ENCODE measurements at regions not wholly inside any gene's neighbourhood (a gene's known extent, or its start where the extent isn't known, plus 50 kb on each side); places are given as distances from the start of the nearest gene placed in this dataset.
"Not testable (repeated sequence)": the region's sequence is repeated elsewhere in the genome, so short reads cannot be mapped to it uniquely, and the experiment has no call there.

DNA sequence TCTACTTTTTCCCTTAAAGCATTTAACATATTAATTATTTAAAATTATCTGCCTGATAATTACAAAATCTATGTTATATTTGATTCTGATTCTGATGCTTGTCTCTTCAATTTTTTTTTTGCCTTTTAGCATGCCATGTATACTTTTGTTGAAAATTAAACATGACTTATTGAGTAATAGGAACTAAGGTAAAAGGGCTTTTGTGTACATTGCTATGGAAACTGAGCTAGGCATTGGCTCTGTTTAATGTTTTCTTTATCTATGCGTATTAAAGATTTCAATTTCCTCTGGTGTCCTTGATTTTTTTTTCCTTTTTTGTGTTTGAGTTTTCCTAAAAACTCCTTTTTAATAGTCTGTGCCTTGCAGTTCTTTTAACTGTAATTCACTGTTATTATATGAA, 805.2 kb downstream of the DHX35 start:
- DNase-seq (ENCODE audit: low spot score): no peak

DNA sequence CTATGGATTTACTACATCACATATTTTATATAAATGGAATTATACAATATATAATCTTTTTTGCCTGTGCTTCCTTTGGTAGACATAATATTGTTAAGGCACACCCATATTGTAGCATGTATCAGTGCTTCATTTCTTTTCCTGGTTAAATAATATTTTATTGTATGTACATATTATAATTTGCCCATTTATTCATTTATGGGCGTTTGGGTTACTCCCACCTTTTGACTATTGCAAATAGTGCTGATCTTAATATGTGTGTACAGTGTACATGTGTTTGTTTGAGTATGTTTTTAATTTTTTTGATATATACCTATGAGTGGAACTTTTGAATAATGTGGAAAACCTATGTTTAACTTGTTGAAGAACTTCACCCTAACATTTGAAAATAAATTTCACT, 804.2 kb downstream of the DHX35 start:
- no peak for DNase-seq (ENCODE audit: low spot score)

DNA sequence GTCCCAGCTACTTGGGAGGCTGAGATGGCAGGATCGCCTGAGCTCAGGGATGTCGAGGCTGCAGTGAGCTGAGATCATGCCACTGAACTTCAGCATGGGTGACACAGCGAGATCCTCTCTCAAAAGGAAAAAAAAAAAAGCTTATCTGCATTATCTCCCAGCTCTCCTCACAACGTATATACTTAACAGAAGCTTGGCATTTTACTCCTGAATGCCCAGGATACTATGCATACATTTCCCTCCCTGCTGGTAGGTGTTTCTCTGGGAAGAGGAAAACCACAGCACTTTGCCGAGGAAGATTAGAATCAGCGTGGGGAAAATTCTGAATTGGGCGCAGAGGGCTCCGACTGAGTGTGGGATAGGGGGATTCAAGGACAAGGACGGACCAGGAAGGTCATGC, 800.6 kb downstream of the DHX35 start:
- no peak for DNase-seq (ENCODE audit: low spot score)

DNA sequence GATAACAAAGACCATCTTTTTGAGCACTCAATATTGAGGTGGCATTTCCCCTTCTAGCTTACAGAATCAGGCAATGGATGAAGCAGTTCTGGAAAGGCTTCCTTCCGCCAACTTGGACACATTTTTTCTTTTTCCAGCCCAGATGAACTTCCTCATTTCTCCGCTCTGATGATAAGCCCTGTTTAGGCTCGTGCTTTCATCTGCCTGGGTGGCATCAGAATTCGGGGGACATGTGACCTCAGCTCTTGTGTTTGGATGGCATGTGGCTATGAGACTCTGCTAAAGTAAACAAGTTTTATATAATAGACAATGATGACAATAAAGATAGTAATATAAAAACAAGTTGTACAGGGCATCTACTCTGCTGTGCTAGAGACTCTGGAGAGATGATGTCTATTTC, 796.7 kb downstream of the DHX35 start:
- DNase-seq (ENCODE audit: low spot score): no peak

DNA sequence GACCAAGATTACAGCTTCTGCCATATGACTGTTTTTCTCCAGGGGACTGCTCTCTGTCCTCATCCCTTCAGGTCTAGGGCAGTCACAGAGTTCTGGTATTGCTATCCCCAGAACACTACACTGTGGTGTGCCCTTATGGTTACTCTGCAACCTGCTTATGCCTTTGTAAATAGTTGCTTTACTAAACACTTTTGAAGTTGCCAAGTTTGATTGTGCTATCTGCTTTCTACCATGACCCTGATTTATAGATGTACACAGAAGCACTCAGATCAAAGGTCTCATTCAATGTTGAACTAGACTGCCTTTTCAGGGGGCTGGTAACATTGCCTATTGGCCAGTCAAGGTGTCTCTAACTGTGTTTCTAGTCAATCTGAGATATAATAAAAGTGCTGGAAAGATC, 794.7 kb downstream of the DHX35 start:
- DNase-seq (ENCODE audit: low spot score): no peak

DNA sequence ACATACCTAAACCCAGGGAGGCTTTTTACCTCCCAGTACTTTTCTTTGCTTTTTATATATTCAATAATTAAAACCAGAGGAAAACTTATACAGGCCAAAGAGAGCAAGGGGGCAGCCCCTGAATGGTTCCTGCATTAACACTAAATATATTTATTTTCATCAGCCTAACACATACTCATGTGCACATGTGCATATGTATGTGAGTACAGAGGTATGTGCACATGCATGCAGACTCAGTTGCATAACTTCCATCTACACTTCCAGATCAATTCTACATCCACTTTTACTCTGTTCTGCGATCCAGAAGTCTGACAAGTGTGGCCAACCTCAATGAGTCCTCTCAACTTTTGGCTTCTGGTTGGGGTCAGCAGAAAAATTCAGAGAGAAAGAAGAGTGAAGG, 794.2 kb downstream of the DHX35 start:
- DNase-seq (ENCODE audit: low spot score): no peak

DNA sequence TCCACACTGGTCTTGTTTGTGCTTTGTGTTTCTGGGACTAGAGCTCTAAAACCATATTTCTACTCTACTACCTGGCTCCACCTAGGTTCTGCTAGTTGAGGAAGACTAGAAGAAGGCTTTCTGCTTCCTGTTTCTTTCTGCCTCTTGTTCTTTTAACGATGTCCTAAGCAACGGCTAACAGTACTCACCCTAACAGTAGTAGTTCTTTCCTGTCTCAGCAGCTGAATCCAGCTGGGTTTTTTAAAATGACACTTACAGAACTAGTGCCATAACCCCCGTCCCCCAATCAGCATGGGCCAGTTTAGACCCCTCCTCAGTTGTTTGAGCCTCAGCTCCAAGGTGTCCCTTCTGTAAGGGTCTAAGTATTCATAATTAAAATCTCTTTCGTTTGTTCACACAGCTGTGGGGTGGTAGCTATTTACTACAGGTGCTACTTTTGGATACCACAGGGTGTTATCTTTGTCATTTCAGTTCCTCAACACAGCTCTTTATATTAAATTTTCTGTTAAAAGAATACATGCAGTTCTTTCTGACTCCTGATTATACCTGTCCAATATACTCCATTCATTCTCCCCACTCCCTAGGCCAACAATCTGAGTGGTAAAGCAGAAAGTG, 790.2 kb downstream of the DHX35 start:
- no peak for DNase-seq (ENCODE audit: low spot score)

DNA sequence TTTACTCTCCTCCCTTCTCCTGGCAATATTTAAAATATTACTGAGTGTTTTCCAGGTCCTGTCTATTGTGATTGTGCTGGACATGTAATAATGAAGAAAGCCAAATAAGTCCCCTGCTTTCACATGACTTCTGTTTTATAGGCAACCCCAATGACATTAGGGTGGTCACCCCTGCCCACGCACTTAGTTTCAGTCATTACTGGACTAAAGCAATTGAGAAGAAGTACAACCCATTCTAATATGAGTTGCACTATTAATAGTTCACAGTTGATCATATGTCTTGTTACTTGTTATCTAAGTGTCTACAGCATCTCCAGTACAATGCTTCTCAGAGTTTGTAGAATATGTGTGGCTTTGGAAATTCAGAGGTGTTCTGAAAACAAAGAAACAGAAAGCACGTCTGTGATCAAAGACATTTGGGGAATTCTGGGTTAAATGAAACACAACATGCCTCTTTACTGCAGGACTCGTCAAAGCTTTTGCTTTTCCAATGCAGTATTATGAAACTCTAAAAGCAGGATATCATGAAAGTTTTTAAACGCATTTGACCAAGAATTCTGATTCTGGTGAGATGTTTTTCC, 789.5 kb downstream of the DHX35 start:
- DNase-seq (ENCODE audit: low spot score): no peak

DNA sequence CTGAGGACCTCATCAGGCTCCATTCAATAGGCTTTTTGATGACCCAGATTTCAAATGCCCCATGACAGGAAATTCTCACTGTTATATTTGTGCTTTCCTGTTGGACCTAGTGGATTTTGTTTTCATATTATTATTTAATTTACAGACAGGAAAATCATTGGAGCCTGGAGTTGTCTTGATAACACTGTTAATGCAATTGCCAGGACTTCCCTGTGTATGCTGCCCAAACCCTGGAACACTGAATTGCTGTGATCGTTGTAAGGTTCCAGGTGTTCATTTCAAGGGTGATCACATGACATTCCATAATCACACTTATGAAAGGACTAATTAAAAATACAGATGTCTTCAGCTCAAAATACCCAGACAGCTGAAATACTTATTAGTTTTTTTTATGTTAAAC, 783.2 kb downstream of the DHX35 start:
- no peak for DNase-seq (ENCODE audit: low spot score)

DNA sequence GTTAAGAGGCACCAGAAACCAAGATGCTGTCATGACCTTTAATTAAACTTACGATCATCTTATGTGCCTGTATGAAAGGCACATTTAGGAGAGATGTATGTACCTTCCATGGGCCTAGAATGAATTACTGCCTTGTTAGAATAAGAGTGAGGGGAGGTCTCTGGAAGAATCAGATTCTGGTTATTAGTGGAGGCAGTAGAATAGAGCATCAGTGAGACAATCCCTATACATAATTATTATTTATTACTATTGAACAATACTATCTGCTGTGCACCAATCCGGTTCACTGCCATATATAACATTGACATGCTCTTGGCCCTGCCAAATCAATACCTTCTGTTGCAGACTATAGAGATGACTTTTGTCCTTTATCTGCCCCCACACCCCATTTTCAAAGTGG, 776.5 kb downstream of the DHX35 start:
- DNase-seq (ENCODE audit: low spot score): no peak

DNA sequence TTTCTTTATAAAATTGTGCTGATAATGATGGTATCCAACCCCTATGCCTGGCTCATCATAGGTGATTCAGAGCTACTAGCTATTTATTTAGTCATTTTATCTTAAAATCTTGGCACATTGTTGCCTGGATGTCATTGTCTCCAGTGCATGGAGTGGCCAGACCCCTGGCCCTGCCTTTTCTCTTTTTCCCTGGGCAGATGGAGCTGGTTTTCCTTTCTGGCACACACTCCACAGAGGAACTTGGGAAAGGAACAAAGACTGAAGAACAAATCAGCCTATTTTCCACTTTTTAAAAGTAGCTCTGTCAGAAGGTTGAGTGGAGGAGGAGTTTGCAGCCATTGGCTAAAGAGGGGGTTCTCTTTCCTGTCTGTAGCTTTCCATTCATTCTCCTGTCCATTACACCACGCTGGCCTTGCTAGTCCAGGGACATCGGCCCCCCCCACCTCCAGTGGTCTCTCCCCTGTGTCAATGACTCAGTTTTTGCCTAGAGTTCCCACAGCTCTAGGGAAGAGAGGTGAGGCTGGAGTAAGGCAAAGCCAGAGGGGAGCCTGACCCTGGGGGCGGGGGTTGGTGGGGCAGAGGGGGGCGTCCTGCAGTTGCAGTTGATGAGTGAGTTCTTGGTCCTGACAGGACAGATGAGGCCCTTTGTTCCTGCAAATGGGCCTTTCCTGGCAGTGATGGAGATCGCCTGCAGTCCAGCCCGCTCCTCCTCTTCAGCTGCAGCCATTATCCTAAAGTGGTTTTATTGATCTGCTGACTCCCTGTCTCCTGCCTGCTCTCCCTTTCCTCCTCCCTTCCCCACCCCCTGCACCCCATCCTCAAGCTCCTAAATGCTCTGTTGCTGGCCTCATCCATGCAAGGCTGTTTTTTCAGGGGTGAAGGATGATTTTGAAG, 774.5 kb downstream of the DHX35 start:
- no peak for DNase-seq (ENCODE audit: low spot score)

DNA sequence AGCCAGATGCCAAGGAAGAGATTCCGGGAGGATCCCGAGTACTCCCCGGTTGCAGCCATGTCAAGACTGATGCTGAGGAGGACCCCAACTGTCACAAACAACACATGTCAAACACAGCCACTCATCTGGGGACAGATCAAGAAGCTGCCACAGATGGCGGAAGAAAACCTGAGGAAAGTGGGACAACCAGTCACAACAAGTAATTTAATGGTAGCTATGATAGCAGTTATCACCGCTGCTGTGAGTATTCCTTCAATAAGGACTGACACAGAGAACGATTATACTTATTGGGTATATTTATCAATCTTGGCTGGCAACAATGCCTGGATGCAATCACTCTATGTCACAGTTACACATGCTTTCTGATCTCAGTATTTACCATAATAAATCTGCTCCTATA, 763.4 kb downstream of the DHX35 start:
- not testable (repeated sequence) for DNase-seq (ENCODE audit: low spot score)

DNA sequence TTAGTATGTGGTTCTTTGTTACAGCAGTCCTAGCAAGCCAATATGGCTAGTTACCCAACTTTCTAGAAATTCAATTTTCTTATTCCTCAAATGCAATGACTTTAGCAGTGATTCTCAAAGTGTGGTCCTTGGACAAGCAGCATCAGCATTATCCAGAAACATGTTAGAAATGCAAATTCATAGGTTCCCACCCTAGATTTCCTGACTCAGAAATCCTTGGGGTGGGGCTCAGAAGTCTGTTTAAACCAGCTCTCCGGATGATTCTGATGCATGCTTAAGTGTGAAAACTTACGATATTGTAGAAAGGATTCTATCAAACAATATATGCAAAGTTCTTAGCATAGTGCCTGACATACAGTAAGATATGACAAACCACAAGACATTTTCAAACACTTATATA, 757.1 kb downstream of the DHX35 start:
- DNase-seq (ENCODE audit: low spot score): no peak

DNA sequence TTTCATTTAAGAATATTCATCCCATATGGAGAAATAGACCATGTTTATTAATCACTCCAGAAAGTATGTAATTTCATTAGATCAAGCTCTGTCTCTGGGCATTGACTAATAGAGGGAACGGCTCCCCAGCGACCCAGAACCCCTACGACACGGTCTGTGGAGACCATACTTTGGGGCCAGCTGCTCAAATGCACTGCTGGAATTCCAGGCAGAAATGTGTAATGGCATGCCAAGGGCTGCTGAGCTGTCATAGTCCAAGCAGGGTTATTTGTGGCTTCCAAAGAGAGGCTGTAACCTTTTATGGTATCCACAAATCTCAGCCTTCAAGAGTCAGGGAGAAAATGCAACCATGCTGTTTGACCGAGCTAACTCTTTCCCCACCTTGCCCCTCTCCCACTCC, 755.8 kb downstream of the DHX35 start:
- DNase-seq (ENCODE audit: low spot score): no peak

DNA sequence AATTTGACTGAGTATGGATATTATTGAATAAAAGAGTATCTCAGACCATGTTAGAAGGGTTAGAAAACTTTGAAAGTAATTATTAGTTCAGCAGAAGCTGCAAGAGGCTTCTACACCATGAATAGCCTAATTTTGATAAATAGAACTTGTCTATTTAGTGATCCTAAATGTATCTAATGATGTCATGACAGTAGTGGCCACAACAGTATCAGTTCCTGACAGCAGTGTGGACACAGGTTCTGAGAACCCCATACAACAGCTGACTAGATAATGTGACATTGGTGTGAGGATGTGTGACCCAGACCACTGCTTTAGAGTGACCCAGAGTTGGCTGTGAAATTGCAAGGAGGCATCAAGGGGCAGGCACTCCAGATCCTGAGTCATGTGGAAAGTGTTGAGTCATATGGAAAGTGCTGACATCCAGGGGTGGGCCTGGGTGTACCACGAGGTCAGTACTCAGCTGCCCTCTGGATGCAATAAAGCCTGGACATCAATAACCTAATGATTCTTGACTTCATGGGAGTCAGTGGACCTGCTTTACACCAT, 754.7 kb downstream of the DHX35 start:
- no peak for DNase-seq (ENCODE audit: low spot score)

DNA sequence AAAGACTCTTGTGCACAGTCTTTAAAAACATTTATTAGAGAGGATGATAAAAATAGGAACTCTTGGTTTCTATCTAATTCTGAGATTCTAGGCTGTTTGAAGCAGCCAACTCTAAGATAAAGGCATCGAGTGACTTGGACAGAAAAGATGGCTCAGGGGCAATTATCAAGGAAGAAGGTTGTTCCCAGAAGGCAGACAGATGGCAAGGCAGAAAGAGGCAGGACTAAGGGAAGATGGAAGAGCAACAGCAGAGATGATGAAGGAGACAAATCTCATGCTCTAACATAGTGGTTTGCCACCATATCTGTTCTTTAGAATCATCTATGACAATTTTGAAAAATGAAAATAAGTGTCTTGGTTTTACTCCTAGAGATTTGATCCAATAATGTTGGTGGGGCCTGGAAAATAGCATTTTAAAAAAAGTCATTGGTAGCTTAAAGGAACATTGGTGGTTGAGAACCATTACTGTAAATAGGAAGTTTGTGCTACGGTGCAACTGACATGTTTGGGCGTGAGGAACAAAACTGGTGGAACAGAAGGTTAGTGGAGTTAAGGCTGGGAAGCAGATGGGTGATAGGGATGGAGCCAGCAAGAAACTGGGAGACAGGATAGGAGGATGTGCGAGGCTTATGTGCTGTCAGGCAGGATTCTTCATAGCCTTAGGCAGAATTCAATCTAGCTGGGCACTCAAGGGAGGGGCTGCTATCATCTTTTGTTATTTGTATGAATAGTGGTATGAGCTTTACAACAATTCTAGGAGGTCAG, 751.1 kb downstream of the DHX35 start:
- no peak for DNase-seq (ENCODE audit: low spot score)

DNA sequence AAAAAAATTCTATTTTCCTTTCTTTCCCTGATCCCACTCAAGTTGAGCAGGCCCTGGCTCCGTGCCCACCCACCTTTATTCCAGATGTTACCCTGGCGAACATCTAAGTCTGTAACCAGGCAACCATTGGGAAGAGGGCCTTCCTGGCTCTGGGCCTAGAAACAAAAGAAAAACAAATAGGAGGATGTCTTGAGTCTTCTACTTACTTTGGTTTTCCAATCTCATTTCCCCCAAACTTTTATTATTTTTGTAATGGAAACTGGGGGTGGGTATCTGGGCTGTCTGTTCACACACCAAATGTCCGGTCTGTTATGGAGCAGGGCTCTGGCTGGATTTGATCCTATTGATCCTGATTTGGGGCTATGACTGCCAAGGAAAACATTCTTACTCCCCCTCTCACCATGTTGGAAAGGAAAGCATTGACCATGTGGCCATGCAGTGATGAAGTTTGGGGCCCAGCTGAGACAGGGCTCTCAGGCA, 744.1 kb downstream of the DHX35 start:
- DNase-seq (ENCODE audit: low spot score): no peak

DNA sequence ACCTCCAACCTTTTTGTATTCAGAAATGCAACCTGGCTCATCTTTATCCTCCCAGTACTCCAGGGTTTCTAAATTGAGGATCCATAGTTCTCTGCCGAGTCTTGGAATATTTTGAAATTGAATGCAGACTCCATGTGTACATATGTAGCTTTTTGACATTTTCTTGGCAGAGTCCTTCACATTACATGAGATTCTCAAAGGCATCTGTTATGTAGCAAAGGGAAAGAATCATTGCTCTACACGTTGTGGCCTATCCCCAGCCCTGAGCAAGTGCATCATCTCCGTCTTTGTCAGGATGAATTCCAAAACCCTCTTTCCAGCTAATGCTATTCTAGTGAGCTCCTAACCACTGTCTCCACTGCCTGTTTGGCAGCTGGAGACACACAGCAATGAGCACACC, 742.9 kb downstream of the DHX35 start:
- no peak for DNase-seq (ENCODE audit: low spot score)

DNA sequence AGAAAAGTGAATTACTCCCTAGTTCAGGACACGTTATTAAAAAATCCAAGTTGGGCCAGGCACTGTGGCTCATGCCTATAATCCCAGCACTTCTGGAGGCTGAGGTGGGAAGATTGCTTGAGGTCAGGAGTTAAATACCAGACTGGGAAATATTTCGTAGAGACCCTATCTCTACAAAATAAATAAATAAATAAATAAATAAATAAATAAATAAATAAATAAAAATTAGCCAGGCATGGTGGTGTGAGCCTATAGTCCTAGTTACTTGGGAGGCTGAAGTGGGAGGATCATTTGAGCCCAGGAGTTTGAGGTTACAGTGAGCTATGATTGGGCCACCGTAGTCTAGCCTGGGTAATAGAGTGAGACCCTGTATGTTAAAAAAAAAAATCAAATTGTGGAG, 741.2 kb downstream of the DHX35 start:
- not testable (repeated sequence) for DNase-seq (ENCODE audit: low spot score)

DNA sequence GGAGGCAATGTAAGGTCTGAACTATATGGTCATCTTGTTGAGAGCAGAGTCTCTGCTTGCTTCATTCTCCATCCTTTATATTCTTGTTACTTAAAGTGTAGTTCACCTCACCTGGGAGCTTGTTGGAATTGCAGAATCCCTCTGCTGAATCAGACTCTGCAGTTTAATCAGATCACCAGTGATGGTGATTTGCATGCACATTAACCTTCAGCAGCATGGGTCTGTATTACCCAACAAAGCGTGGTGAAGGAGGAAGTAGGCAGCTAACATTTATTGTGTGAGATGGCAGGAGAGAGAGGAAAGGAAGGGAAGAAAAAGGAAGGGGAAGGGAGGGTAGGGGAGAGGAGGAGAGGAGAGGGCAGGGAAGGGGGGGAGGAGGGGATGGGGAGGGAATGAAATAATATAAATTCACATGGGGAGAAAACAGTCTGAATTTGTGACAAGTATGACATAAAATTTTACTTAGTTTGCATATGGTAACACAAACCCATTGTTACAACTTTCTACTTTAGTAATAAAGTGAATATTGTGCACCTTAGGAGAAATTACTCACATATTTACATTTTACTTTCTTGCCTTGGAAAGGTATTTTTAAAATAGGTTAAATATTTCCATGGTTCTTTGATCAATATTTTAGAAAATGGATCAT, 740.7 kb downstream of the DHX35 start:
- DNase-seq (ENCODE audit: low spot score): no peak

DNA sequence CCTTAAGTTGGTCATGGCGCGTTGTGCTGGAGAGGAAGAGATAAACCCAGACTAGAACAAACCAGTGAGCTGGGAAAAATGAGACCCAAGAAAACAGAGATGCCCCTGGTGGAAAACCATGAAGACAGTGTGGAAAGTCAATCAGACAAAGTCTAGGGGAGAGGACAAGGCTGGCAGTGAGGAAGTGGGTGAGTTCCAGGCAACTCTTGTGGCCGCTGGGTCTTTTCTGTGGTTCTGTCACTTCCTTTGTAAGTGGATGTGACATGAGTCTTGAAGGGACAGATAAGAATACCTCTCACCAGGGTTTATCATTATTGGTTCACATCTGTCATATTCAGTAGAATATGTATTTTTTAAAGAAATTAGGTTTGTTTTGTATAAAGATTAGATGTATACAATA, 738.4 kb downstream of the DHX35 start:
- no peak for DNase-seq (ENCODE audit: low spot score)

Measured in activated CD4-positive, alpha-beta T cell treated with anti-CD3 and anti-CD28 coated beads, Interleukin-2, Interleukin-4, amounts not matched to agents 100 ng/mL and 50 ng/mL, durations not matched to agents 16 hours and 8 hours (primary cell).